ENCODE measurements at regions not wholly inside any gene's neighbourhood (a gene's known extent, or its start where the extent isn't known, plus 50 kb on each side); places are given as distances from the start of the nearest gene placed in this dataset.

DNA sequence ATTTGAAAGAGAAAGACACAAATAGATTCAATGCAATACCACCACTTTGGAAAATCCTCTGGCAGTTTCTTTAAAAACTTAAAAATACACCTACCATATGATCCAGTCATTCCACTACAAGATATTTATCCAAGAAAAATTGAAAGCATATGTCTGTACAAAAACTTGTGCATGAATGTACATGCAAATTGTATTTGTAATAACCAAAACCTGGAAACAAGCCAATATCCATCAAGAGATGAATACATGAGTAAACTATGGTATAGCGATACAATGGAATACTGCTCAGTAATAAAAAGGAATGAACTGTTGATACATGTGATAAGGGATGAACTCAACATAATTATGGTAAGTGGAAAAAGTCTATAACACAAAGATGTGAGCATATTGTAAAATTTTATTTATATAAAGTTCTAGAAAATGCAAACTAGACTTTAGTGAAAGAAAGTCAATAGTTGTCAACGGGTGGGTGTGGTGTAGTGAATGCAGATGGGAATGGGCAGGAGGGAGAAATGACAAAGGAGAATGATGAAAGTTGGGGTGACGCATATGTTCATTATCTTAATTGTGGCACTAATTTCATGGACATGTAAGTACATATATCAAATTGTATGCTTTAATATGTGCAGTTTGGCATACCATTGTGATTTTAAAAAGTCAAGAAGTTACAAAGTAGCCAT is 347.5 kb downstream of the SAMD5 start:
- Histone ChIP-seq H3K27ac (no peak overlapping the region), H3K9me3 (no peaks in the 10 kb centered on the region), H3K36me3 (no peaks in the 10 kb centered on the region), H3K27me3 (no peaks in the 10 kb centered on the region), H3K4me1 (no peaks in the 10 kb centered on the region), H3K4me3 (no peak overlapping the region)
- TF ChIP-seq, protein P1, sequence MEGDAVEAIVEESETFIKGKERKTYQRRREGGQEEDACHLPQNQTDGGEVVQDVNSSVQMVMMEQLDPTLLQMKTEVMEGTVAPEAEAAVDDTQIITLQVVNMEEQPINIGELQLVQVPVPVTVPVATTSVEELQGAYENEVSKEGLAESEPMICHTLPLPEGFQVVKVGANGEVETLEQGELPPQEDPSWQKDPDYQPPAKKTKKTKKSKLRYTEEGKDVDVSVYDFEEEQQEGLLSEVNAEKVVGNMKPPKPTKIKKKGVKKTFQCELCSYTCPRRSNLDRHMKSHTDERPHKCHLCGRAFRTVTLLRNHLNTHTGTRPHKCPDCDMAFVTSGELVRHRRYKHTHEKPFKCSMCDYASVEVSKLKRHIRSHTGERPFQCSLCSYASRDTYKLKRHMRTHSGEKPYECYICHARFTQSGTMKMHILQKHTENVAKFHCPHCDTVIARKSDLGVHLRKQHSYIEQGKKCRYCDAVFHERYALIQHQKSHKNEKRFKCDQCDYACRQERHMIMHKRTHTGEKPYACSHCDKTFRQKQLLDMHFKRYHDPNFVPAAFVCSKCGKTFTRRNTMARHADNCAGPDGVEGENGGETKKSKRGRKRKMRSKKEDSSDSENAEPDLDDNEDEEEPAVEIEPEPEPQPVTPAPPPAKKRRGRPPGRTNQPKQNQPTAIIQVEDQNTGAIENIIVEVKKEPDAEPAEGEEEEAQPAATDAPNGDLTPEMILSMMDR (IDR thresholded peaks at IDR 0.05): no peak
- DNase-seq (ENCODE audit: low spot score in 2 of 2): no peak
- intact Hi-C loops (cut with DNase I): no loop called here

DNA sequence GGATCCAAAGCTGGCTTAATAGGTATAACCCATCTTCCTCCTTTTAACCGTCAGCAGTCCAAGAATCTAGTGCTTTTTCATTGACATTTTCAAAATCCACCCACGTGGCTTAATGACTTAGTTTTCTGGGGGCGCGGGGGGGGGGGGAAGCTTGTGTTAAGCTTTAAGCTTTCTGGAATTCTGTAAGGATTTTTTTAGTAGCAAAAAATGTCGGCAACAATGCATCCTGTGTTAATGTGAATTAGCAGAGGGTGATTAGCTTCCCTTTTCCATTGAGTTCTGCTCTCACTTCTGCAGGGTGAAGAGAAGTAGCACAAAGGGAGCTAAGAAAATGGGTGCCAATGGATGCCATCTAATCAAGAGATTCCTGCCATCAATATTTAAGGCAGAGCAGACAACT is 348.2 kb downstream of the SAMD5 start:
- intact Hi-C loops (cut with DNase I): no loop called here
- Histone ChIP-seq H3K9me3 (no peaks in the 10 kb centered on the region), H3K4me1 (no peaks in the 10 kb centered on the region), H3K4me3 (no peak overlapping the region), H3K27ac (no peak overlapping the region), H3K36me3 (no peaks in the 10 kb centered on the region), H3K27me3 (no peaks in the 10 kb centered on the region)
- TF ChIP-seq, protein P1 (IDR thresholded peaks at IDR 0.05): no peak
- DNase-seq (ENCODE audit: low spot score in 2 of 2): no peak

DNA sequence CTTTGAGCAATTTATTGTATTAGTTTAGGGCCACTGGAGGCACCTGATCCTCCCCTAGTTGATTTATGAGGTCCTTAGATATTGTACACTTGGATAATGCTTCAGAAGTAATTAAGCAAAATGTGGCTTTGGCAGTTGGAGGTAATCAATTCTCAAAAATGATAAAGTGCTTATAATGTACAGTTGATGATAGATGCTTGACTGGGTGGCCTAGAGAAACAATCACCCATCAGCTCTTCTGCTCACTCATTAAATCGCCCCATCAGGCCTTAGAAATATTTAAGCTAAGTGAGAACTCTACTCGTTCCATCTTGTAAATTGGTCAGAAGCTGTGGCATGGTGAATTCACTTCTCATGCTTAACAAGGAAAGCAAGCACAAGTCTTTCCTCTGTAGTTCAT is 349.9 kb downstream of the SAMD5 start:
- DNase-seq (ENCODE audit: low spot score in 2 of 2): no peak
- H3K4me3 ChIP-seq: no peak overlapping the region
- H3K27ac ChIP-seq: no peak overlapping the region
- no peaks in the 10 kb centered on the region for H3K9me3 ChIP-seq
- H3K27me3 ChIP-seq: no peaks in the 10 kb centered on the region
- TF ChIP-seq, protein P1 (IDR thresholded peaks at IDR 0.05): no peak
- no peaks in the 10 kb centered on the region for H3K36me3 ChIP-seq
- intact Hi-C loops (cut with DNase I): no loop called here
- H3K4me1 ChIP-seq: no peaks in the 10 kb centered on the region

DNA sequence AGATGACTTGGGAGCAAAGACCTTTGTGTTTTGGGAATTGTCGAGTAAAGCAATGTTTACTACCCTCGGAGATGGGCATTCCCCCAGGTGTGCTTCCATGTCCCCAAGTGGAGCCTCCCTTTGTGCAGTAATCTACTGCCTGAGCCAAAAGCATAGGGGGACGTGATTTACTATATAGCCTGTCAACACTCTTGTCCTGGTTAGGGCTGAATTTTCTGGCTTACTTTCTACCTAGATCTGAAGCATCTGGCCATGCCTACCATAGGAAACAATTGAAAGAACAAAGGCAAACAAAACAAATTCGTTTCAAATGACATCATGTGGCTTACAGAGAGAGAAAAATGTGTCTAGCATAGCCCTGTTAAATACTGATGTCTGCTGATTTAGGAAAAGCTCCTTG is 350.6 kb downstream of the SAMD5 start:
- Histone ChIP-seq H3K36me3 (no peaks in the 10 kb centered on the region), H3K9me3 (no peaks in the 10 kb centered on the region), H3K27ac (no peak overlapping the region), H3K4me1 (no peaks in the 10 kb centered on the region), H3K27me3 (no peaks in the 10 kb centered on the region), H3K4me3 (no peak overlapping the region)
- intact Hi-C loops (cut with DNase I): no loop called here
- TF ChIP-seq, protein P1 (IDR thresholded peaks at IDR 0.05): no peak
- DNase-seq (ENCODE audit: low spot score in 2 of 2): no peak

DNA sequence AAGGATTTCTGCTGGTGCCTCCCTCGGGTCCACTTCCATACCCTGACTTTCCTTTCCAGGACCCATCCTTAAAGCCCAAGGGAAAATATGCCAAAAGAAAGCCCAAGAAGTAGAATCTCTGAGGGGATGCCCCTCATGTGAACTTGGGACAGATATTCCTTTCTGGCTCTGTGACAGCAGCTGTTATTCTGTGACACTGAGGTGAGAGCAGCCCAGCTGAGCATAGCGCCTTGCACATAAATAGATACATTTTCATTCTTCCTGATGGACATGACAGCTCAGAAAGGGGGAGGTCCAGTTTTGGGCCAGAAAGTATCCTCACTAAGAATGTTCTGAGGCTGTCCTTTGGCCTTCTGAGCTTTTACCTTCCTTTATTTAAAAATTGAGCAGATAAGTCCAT is 353.2 kb downstream of the SAMD5 start:
- H3K27me3 ChIP-seq: no peaks in the 10 kb centered on the region
- no peaks in the 10 kb centered on the region for H3K36me3 ChIP-seq
- no peak overlapping the region for H3K4me3 ChIP-seq
- intact Hi-C loops (cut with DNase I): no loop called here
- no peak for DNase-seq (ENCODE audit: low spot score in 2 of 2)
- TF ChIP-seq, protein P1 (IDR thresholded peaks at IDR 0.05): no peak
- H3K27ac ChIP-seq: no peak overlapping the region
- no peaks in the 10 kb centered on the region for H3K4me1 ChIP-seq
- H3K9me3 ChIP-seq: no peaks in the 10 kb centered on the region

All from ascending aorta (tissue), 2 donors.